ENCODE measurements at regions not wholly inside any gene's neighbourhood (a gene's known extent, or its start where the extent isn't known, plus 50 kb on each side); places are given as distances from the start of the nearest gene placed in this dataset.

DNA sequence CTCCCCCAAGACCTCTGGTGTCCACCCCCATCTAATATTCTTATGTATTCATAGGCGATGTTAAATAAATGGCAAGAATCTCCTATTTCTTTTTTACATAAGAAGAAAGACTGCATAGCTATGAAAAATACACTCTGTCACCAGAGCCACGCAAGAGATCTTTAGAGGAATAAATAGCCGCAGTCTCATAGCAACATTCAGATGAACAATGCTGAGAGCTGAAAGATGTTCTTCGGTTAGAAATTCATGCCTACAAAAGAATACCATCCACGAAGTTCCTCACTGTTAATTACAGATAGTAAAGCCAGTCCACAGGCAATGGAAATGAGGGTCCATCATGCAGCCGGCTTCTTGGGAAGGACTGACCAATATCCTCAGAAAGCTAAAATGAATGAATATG, 76.0 kb upstream of the SOD1 start:
- no peak for TF ChIP-seq POLR2A (IDR thresholded peaks at IDR 0.05)
- 85 to 91% methylated on average over 6 of the region's 6 CpGs for WGBS, 2 donors
- intact Hi-C loops (cut with DNase I; ENCODE audit: low total_unique reads): loop anchor here (5.0 kb wide), 1 partner anchor 386 kb away; no protein-coding TSS in a partner anchor
- Histone ChIP-seq H3K4me3 (no peak overlapping the region), H3K36me3 (ENCODE audit: low read depth, missing control alignments) (no peaks in the 10 kb centered on the region), H3K27ac (no peak overlapping the region), H3K9me3 (no peaks in the 10 kb centered on the region), H3K27me3 (no peaks in the 10 kb centered on the region), H3K4me1 (no peaks in the 10 kb centered on the region)
- no peak for DNase-seq

DNA sequence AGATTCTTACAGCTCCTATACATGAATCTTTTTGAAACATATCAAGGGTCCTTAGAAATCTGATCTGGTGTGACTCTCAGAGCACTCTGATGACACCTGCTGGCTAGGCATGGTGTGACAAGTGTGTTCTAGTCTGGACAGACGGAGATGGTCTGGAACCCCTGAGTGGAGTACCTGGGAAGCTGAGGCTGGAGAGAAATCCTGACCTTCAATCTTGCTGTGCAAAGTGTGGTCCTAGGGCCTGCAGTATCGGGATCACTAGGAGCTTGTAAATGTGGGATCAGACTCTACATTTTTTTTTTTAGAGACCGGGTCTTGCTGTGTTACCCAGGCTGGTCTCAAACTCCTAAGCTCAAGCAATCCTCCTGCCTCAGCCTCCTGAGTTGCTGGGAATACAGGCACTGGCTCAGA, 78.6 kb upstream of the SOD1 start:
- no peaks in the 10 kb centered on the region for H3K36me3 ChIP-seq (ENCODE audit: low read depth, missing control alignments)
- H3K9me3 ChIP-seq: no peaks in the 10 kb centered on the region
- H3K4me1 ChIP-seq: no peaks in the 10 kb centered on the region
- no peak overlapping the region for H3K27ac ChIP-seq
- WGBS, 2 donors: 52 to 56% methylated on average over 3 of the region's 3 CpGs
- intact Hi-C loops (cut with DNase I; ENCODE audit: low total_unique reads): loop anchor here (5.0 kb wide), 1 partner anchor 384 kb away; no protein-coding TSS in a partner anchor
- TF ChIP-seq, protein P1, sequence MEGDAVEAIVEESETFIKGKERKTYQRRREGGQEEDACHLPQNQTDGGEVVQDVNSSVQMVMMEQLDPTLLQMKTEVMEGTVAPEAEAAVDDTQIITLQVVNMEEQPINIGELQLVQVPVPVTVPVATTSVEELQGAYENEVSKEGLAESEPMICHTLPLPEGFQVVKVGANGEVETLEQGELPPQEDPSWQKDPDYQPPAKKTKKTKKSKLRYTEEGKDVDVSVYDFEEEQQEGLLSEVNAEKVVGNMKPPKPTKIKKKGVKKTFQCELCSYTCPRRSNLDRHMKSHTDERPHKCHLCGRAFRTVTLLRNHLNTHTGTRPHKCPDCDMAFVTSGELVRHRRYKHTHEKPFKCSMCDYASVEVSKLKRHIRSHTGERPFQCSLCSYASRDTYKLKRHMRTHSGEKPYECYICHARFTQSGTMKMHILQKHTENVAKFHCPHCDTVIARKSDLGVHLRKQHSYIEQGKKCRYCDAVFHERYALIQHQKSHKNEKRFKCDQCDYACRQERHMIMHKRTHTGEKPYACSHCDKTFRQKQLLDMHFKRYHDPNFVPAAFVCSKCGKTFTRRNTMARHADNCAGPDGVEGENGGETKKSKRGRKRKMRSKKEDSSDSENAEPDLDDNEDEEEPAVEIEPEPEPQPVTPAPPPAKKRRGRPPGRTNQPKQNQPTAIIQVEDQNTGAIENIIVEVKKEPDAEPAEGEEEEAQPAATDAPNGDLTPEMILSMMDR (IDR thresholded peaks at IDR 0.05): peak; percentile 58 to 79 (median 75)
- no peak for TF ChIP-seq POLR2A (IDR thresholded peaks at IDR 0.05)
- DNase-seq: peak; percentile 88
- no peak overlapping the region for H3K4me3 ChIP-seq
- H3K27me3 ChIP-seq: no peaks in the 10 kb centered on the region

DNA sequence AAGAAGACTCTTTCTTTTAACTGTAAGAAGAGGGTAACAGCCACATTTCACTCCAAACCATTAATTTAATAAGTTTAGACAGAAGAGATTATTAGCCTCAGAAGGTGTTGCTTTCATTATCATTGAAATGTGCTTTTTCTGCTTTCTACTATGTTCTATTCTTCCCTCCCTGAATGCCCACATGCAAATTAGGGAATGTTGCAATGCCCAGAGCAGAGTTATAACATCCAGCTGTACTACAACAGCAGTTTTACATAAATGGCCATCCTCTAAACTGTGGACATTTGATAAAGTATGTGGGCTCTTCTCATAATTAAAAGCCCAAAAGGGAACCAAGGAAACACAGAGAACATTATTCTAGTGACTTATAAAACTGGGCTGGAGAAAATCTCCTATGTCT, 82.2 kb upstream of the SOD1 start:
- Histone ChIP-seq H3K36me3 (ENCODE audit: low read depth, missing control alignments) (no peaks in the 10 kb centered on the region), H3K9me3 (no peaks in the 10 kb centered on the region), H3K27me3 (no peaks in the 10 kb centered on the region), H3K4me1 (no peaks in the 10 kb centered on the region), H3K27ac (no peak overlapping the region), H3K4me3 (no peak overlapping the region)
- no peak for DNase-seq
- TF ChIP-seq, protein P1 (IDR thresholded peaks at IDR 0.05): no peak
- TF ChIP-seq POLR2A (IDR thresholded peaks at IDR 0.05): no peak
- intact Hi-C loops (cut with DNase I; ENCODE audit: low total_unique reads): no loop called here

DNA sequence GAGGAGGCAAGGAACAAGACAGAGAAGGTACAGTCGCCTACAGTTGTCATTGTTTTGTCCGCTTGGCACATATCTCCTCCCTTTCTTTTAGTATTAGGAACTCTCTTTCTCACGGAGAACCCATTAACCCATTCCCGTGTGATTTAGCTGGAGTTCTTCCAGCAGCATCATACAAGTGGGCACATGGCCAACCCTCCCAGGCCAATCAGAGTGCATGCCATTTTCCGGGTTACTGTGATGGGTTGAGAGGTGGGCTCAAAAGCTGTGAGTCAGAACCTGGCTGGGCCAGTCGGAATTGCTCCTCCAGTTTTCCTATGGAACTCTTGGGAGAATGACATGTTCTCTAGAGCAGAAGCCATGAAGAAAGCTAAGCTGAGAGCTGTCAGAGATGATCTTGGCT, 83.1 kb upstream of the SOD1 start:
- H3K4me1 ChIP-seq: no peaks in the 10 kb centered on the region
- 57 to 68% methylated on average over 5 to 6 of the region's 6 CpGs for WGBS, 2 donors
- H3K27me3 ChIP-seq: no peaks in the 10 kb centered on the region
- no peak overlapping the region for H3K4me3 ChIP-seq
- no peaks in the 10 kb centered on the region for H3K36me3 ChIP-seq (ENCODE audit: low read depth, missing control alignments)
- TF ChIP-seq, protein P1 (IDR thresholded peaks at IDR 0.05): no peak
- TF ChIP-seq POLR2A (IDR thresholded peaks at IDR 0.05): no peak
- no peak for DNase-seq
- H3K9me3 ChIP-seq: no peaks in the 10 kb centered on the region
- intact Hi-C loops (cut with DNase I; ENCODE audit: low total_unique reads): no loop called here
- no peak overlapping the region for H3K27ac ChIP-seq

DNA sequence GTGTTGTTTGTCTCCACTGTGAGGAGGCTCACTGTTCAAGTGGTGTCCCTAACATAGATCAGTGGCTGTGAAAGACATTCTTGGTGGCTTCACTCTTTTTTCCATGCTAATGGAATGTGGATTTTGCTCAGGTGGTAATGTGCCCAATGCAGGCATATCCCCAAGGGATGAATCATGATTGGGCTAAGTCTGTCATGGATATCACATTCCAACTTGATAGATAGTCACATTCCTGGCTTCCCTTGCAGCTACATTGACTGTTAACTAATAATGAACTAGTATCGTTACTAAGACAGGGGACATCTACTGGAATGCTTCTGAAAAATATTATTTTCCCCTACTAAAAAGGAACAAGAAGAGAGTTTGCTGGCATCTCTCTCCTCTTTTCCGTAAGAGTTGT, 86.3 kb upstream of the SOD1 start:
- Histone ChIP-seq H3K27ac (no peak overlapping the region), H3K4me1 (no peaks in the 10 kb centered on the region), H3K4me3 (no peak overlapping the region), H3K9me3 (no peaks in the 10 kb centered on the region), H3K36me3 (ENCODE audit: low read depth, missing control alignments) (no peaks in the 10 kb centered on the region), H3K27me3 (no peaks in the 10 kb centered on the region)
- intact Hi-C loops (cut with DNase I; ENCODE audit: low total_unique reads): no loop called here
- WGBS, 2 donors: 89 to 92% methylated on average over 2 of the region's 2 CpGs
- no peak for DNase-seq
- TF ChIP-seq POLR2A (IDR thresholded peaks at IDR 0.05): no peak
- TF ChIP-seq, protein P1 (IDR thresholded peaks at IDR 0.05): no peak
